GM23248 (cell line): ENCODE measurements at regions not wholly inside any gene's neighbourhood (a gene's known extent, or its start where the extent isn't known, plus 50 kb on each side); places are given as distances from the start of the nearest gene placed in this dataset.
A peak's percentile ranks its signal among the peaks of the same experiment; 100 is the strongest.

Experiments used
- DNase-seq: peaks from one replicate; pipeline ENCODE4 v3.0.0-alpha.2; 2015
- H2AFZ ChIP-seq: fragments of 200-600 bp; sonication (generic); 2 replicates; pipeline ENCODE4 v1.6.1; 2016; ENCODE audit warnings: antibody characterized with exemption
- H3F3A ChIP-seq: fragments of 200-600 bp; sonication (generic); 2 replicates; pipeline ENCODE4 v1.6.1; 2016; ENCODE audit warnings: mild to moderate bottlenecking, antibody characterized with exemption, mixed run types; ENCODE audit not compliant: insufficient read depth
- H3K27ac ChIP-seq: fragments of 200-600 bp; sonication (generic); 2 replicates; pipeline ENCODE4 v1.5.1; 2016; ENCODE audit warnings: mild to moderate bottlenecking
- H3K27me3 ChIP-seq: fragments of 200-600 bp; sonication (generic); replicated peaks from 2 replicates; pipeline ENCODE4 v1.6.1; 2016; ENCODE audit warnings: mild to moderate bottlenecking; ENCODE audit not compliant: insufficient read depth
- H3K36me3 ChIP-seq: fragments of 200-600 bp; sonication (generic); 2 replicates; pipeline ENCODE4 v1.6.1; 2016; ENCODE audit warnings: low read depth, mild to moderate bottlenecking
- H3K4me1 ChIP-seq: fragments of 200-600 bp; sonication (generic); 2 replicates; pipeline ENCODE4 v1.6.1; 2016; ENCODE audit warnings: mild to moderate bottlenecking; ENCODE audit not compliant: insufficient read depth
- H3K4me2 ChIP-seq: fragments of 200-600 bp; sonication (generic); one replicate; pipeline ENCODE4 v1.6.1; 2016; ENCODE audit warnings: mild to moderate bottlenecking; ENCODE audit not compliant: unreplicated experiment
- H3K4me3 ChIP-seq: fragments of 200-600 bp; sonication (generic); 2 replicates; pipeline ENCODE4 v1.5.1; 2016; ENCODE audit warnings: mild to moderate bottlenecking
- H3K79me2 ChIP-seq: fragments of 200-600 bp; sonication (generic); 2 replicates; pipeline ENCODE4 v1.6.1; 2016; ENCODE audit warnings: mild to moderate bottlenecking; ENCODE audit not compliant: insufficient read depth
- H3K9ac ChIP-seq: fragments of 200-600 bp; sonication (generic); 2 replicates; pipeline ENCODE4 v1.6.1; 2016; ENCODE audit warnings: mild to moderate bottlenecking
- H3K9me2 ChIP-seq: fragments of 200-600 bp; sonication (generic); 2 replicates; pipeline ENCODE4 v1.6.1; 2016; ENCODE audit warnings: mixed run types, mild to moderate bottlenecking, moderate library complexity; ENCODE audit not compliant: insufficient read depth
- H3K9me3 ChIP-seq: fragments of 200-600 bp; sonication (generic); one replicate; pipeline ENCODE4 v1.6.1; 2017; ENCODE audit warnings: low read depth
- H4K20me1 ChIP-seq: fragments of 200-600 bp; sonication (generic); 2 replicates; pipeline ENCODE4 v1.6.0; 2016; ENCODE audit not compliant: insufficient read depth
- EZH2 ChIP-seq: fragments of 200-600 bp; sonication (generic); IDR thresholded peaks from 2 replicates; pipeline ENCODE4 v1.6.1; 2018; ENCODE audit warnings: antibody characterized with exemption, mild to moderate bottlenecking; ENCODE audit not compliant: insufficient read depth, poor library complexity, severe bottlenecking
- EZH2phosphoT487 ChIP-seq: fragments of 200-600 bp; sonication (generic); IDR thresholded peaks from 2 replicates; pipeline ENCODE4 v1.6.1; 2018; ENCODE audit warnings: antibody characterized with exemption, moderate library complexity, mild to moderate bottlenecking, low read depth; ENCODE audit not compliant: insufficient read depth
- WGBS, 2 experiments: methylation state at CpG; one replicate each; pipeline ENCODE4 v1.1.6; 2015 to 2017; ENCODE audit warnings: low lambda C conversion rate in 2 of 2, low coverage in 1 of 2; ENCODE audit errors: missing lambda C conversion rate in 2 of 2; 5-methylcytosine and 5-hydroxymethylcytosine counted together
- in situ Hi-C: fragments of 300-500 bp; cut with MboI; formaldehyde crosslinking; loops from 2 replicates; pipeline ENCODE4 v1.15.0; 2020

GRCh38 chr7:12056381-12056780 lies 154.7 kb upstream of the TMEM106B start:
- Histone ChIP-seq H3F3A (no peaks in the 10 kb centered on the region), H3K4me2 (no peak overlapping the region), H3K36me3 (no peaks in the 10 kb centered on the region), H3K9me3 (no peaks in the 10 kb centered on the region), H3K79me2 (no peaks in the 10 kb centered on the region), H3K27me3 (no peaks in the 10 kb centered on the region), H3K4me3 (no peak overlapping the region), H2AFZ (no peak overlapping the region), H3K27ac (no peak overlapping the region), H3K9me2 (no peaks in the 10 kb centered on the region; the same call in 1 of the 2 replicates), H4K20me1 (no peaks in the 10 kb centered on the region), H3K4me1 (no peaks in the 10 kb centered on the region), H3K9ac (no peak overlapping the region)
- no peak for DNase-seq
- in situ Hi-C loops: no loop called here
- TF ChIP-seq EZH2 (no peak), EZH2phosphoT487 (no peak)

GRCh38 chr7:12056977-12057376 lies 154.1 kb upstream of the TMEM106B start:
- Histone ChIP-seq H3K4me2 (no peak overlapping the region), H3K9me3 (no peaks in the 10 kb centered on the region), H4K20me1 (no peaks in the 10 kb centered on the region), H3K4me3 (no peak overlapping the region), H2AFZ (no peak overlapping the region), H3K27me3 (no peaks in the 10 kb centered on the region), H3K79me2 (no peaks in the 10 kb centered on the region), H3K36me3 (no peaks in the 10 kb centered on the region), H3K9ac (no peak overlapping the region), H3K9me2 (no peaks in the 10 kb centered on the region; the same call in 1 of the 2 replicates), H3F3A (no peaks in the 10 kb centered on the region), H3K27ac (no peak overlapping the region), H3K4me1 (no peaks in the 10 kb centered on the region)
- DNase-seq: no peak
- in situ Hi-C loops: no loop called here
- WGBS, 2 experiments: 14 to 29% methylated on average over 2 of the region's 2 CpGs
- TF ChIP-seq EZH2phosphoT487 (no peak), EZH2 (no peak)

- in situ Hi-C loops: loop anchor here (10.0 kb wide), 1 partner anchor 263 kb away; no protein-coding TSS in a partner anchor
These were observed 149.0 kb upstream of the TMEM106B start for GRCh38 chr7:12062062-12062461.

GRCh38 chr7:12064586-12065127 lies 146.4 kb upstream of the TMEM106B start:
- no peak overlapping the region for H3K9ac ChIP-seq
- no peaks in the 10 kb centered on the region for H3K9me3 ChIP-seq
- no peak overlapping the region for H3K4me3 ChIP-seq
- no peaks in the 10 kb centered on the region for H3K9me2 ChIP-seq
- WGBS, 2 experiments: 0 to 5% methylated on average over 1 of the region's 1 CpG
- H4K20me1 ChIP-seq: no peaks in the 10 kb centered on the region
- H2AFZ ChIP-seq: no peak overlapping the region
- H3K36me3 ChIP-seq: no peaks in the 10 kb centered on the region
- no peak overlapping the region for H3K27ac ChIP-seq
- no peaks in the 10 kb centered on the region for H3F3A ChIP-seq
- no peaks in the 10 kb centered on the region for H3K4me1 ChIP-seq
- no peak for TF ChIP-seq EZH2
- no peak for TF ChIP-seq EZH2phosphoT487
- no peak for DNase-seq
- no peaks in the 10 kb centered on the region for H3K79me2 ChIP-seq
- in situ Hi-C loops: loop anchor here (10.0 kb wide), 1 partner anchor 260 kb away; no protein-coding TSS in a partner anchor
- no peaks in the 10 kb centered on the region for H3K27me3 ChIP-seq
- no peak overlapping the region for H3K4me2 ChIP-seq

More at GRCh38 chr7:12062062-12062461, 149.0 kb upstream of the TMEM106B start:
- Histone ChIP-seq H3K9me3 (no peaks in the 10 kb centered on the region), H3K27ac (no peak overlapping the region), H4K20me1 (no peaks in the 10 kb centered on the region), H2AFZ (no peak overlapping the region), H3K27me3 (no peaks in the 10 kb centered on the region), H3K36me3 (no peaks in the 10 kb centered on the region), H3K4me1 (no peaks in the 10 kb centered on the region), H3K9ac (no peak overlapping the region), H3K4me2 (no peak overlapping the region), H3K9me2 (no peaks in the 10 kb centered on the region), H3K4me3 (no peak overlapping the region), H3F3A (no peaks in the 10 kb centered on the region), H3K79me2 (no peaks in the 10 kb centered on the region)
- no peak for TF ChIP-seq EZH2phosphoT487
- no peak for TF ChIP-seq EZH2
- peak; percentile 20 for DNase-seq

- H3K36me3 ChIP-seq: no peaks in the 10 kb centered on the region
- no peak overlapping the region for H3K4me3 ChIP-seq
- no peak for DNase-seq
- no peak overlapping the region for H3K4me2 ChIP-seq
- no peaks in the 10 kb centered on the region for H3F3A ChIP-seq
- no peaks in the 10 kb centered on the region for H4K20me1 ChIP-seq
- H3K79me2 ChIP-seq: no peaks in the 10 kb centered on the region
- H3K27ac ChIP-seq: no peak overlapping the region
- H3K9me2 ChIP-seq: no peaks in the 10 kb centered on the region
- no peaks in the 10 kb centered on the region for H3K4me1 ChIP-seq
- no peaks in the 10 kb centered on the region for H3K27me3 ChIP-seq
- WGBS, 2 experiments: 66 to 69% methylated on average over 4 of the region's 4 CpGs
- in situ Hi-C loops: loop anchor here (10.0 kb wide), 1 partner anchor 259 kb away; no protein-coding TSS in a partner anchor
- TF ChIP-seq EZH2phosphoT487: no peak
- TF ChIP-seq EZH2: no peak
- no peak overlapping the region for H3K9ac ChIP-seq
- H2AFZ ChIP-seq: no peak overlapping the region
- no peaks in the 10 kb centered on the region for H3K9me3 ChIP-seq
These were observed 145.1 kb upstream of the TMEM106B start for GRCh38 chr7:12066004-12066403.
